ENCODE measurements at regions not wholly inside any gene's neighbourhood (a gene's known extent, or its start where the extent isn't known, plus 50 kb on each side); places are given as distances from the start of the nearest gene placed in this dataset.

DNA sequence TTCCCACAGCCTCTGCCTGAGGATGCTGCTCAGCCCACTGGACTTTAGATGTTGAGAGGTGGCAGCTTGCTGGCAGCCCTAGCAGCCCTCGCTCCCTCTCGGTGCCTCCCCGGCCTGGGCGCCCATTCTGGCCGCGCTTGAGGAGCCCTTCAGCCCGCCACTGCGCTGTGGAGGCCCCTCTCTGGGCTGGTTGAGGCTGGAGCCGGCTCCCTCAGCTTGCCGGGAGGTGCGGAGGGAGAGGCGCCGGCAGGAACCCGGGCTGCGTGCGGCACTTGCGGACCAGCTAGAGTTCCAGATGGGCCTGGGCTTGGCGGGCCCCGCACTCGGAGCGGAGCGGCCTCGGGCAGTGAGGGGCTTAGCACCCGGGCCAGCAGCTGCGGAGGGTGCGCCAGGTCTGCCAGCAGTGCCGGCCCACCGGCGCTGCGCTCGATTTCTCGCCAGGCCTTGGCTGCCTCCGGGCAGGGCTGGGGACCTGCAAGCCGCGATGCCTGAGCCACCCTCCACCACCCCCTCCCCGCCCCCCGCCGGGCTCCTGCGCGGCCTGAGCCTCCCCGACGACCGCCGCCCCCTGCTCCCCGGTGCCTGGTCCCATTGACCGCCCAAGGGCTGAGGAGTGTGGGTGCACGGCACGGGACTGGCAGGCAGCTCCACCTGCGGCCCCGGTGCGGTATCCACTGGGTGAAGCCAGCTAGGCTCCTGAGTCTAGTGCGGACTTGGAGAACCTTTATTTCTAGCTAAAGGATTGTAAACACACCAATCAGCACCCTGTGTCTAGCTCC lies 446.2 kb downstream of the INSC start:
- intact Hi-C loops (cut with DNase I): no loop called here
- no peaks in the 10 kb centered on the region for H3K9me3 ChIP-seq
- TF ChIP-seq, protein P1, sequence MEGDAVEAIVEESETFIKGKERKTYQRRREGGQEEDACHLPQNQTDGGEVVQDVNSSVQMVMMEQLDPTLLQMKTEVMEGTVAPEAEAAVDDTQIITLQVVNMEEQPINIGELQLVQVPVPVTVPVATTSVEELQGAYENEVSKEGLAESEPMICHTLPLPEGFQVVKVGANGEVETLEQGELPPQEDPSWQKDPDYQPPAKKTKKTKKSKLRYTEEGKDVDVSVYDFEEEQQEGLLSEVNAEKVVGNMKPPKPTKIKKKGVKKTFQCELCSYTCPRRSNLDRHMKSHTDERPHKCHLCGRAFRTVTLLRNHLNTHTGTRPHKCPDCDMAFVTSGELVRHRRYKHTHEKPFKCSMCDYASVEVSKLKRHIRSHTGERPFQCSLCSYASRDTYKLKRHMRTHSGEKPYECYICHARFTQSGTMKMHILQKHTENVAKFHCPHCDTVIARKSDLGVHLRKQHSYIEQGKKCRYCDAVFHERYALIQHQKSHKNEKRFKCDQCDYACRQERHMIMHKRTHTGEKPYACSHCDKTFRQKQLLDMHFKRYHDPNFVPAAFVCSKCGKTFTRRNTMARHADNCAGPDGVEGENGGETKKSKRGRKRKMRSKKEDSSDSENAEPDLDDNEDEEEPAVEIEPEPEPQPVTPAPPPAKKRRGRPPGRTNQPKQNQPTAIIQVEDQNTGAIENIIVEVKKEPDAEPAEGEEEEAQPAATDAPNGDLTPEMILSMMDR (IDR thresholded peaks at IDR 0.05): no peak
- no peak overlapping the region for H3K4me3 ChIP-seq
- H3K4me1 ChIP-seq: no peaks in the 10 kb centered on the region
- no peak overlapping the region for H3K27ac ChIP-seq
- no peaks in the 10 kb centered on the region for H3K36me3 ChIP-seq
- no peak for DNase-seq
- ATAC-seq: no peak
- H3K27me3 ChIP-seq (ENCODE audit: low read depth): no peaks in the 10 kb centered on the region

DNA sequence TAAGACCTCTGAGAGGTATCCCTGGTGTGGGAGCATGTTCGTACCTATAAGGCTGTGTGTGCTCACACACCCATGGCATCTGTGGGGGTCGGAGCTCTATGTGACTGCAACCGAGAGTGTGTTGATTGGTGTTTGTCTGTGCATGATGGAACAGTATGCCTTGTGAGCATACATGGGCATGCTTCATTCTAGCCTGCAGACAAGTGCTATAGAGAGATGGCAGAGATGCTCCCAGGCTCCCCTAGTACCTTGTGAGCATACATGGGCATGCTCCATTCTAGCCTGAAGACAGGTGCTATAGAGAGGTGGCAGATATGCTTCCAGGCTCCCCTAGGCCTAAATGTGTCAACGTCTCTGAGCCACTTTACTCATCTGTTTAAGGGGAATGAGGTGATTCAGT lies 447.5 kb downstream of the INSC start:
- DNase-seq: no peak
- H3K4me3 ChIP-seq: no peak overlapping the region
- H3K4me1 ChIP-seq: no peaks in the 10 kb centered on the region
- H3K27ac ChIP-seq: no peak overlapping the region
- no peaks in the 10 kb centered on the region for H3K27me3 ChIP-seq (ENCODE audit: low read depth)
- intact Hi-C loops (cut with DNase I): no loop called here
- no peaks in the 10 kb centered on the region for H3K9me3 ChIP-seq
- ATAC-seq: peak in 1 of 2 donors; percentile 21
- TF ChIP-seq, protein P1 (IDR thresholded peaks at IDR 0.05): no peak
- H3K36me3 ChIP-seq: no peaks in the 10 kb centered on the region

DNA sequence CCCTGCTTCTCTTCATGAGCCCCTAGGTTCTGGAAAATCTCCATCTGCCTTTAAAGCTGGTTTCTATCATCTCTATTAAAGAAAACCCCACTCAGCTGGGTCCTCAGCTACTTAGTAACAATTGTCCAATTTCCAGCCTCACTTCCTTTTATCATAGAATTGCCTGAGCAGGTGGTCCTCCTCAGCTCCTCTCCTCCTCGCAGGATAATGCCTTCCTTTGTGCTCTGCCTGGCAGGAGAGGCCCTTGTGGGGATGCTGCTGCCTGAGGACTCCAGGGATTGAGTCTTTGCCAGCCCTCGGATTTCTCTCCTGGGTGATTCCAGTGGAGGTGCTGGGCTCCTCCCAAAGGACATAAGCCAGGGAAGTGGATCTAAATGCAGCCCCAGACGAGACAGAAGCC lies 448.3 kb downstream of the INSC start:
- no peaks in the 10 kb centered on the region for H3K4me1 ChIP-seq
- H3K27ac ChIP-seq: no peak overlapping the region
- no peaks in the 10 kb centered on the region for H3K36me3 ChIP-seq
- no peak overlapping the region for H3K4me3 ChIP-seq
- no peaks in the 10 kb centered on the region for H3K9me3 ChIP-seq
- DNase-seq (no peak), ATAC-seq (no peak)
- intact Hi-C loops (cut with DNase I): no loop called here
- TF ChIP-seq, protein P1 (IDR thresholded peaks at IDR 0.05): no peak
- H3K27me3 ChIP-seq (ENCODE audit: low read depth): no peaks in the 10 kb centered on the region

DNA sequence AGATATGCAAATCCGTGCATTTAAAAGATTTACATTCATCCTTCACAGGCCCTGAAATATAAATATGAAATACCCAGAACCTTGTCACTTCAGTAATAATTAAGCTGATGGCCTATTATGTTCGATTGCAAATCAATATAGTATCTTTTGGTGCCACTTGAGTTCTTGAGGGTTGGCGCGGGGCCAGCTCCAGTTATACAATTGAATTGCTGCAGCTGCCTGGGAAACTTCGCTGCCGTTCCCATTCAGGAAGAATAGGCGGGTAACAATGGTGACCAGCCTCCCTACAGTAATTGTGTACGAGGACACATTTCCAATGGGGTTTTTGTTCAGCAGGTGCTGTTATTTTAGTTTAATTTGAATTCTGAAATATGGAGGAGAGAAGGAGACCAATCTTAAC lies 451.2 kb downstream of the INSC start:
- TF ChIP-seq, protein P1 (IDR thresholded peaks at IDR 0.05): no peak
- DNase-seq: no peak
- no peaks in the 10 kb centered on the region for H3K9me3 ChIP-seq
- no peak for ATAC-seq
- H3K27ac ChIP-seq: no peak overlapping the region
- intact Hi-C loops (cut with DNase I): no loop called here
- H3K27me3 ChIP-seq (ENCODE audit: low read depth): no peaks in the 10 kb centered on the region
- H3K4me3 ChIP-seq: no peak overlapping the region
- no peaks in the 10 kb centered on the region for H3K36me3 ChIP-seq
- no peaks in the 10 kb centered on the region for H3K4me1 ChIP-seq

DNA sequence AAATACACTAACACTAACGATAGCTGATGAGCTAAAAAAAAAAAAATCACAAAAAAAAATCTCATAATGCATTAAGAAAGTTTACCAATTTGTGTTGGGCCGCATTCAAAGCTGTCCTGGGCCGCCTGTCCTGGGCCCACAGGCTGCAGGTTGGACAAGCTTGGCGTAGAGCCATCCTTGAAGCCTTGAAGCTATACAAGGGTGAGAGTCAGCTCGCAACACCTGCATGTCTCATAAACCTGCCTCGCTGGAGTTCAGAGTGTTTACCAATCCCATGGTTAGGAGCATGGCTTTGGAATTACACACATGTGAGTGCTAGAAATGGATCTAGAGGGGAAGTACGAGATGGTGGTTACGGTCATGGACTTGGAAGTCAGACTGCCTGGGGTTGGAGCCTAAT lies 453.7 kb downstream of the INSC start:
- ATAC-seq: no peak
- DNase-seq: no peak

More for the DNA sequence above, 453.7 kb downstream of the INSC start:
- Histone ChIP-seq H3K9me3 (no peaks in the 10 kb centered on the region), H3K27ac (no peak overlapping the region), H3K27me3 (ENCODE audit: low read depth) (no peaks in the 10 kb centered on the region), H3K4me1 (no peaks in the 10 kb centered on the region), H3K4me3 (no peak overlapping the region), H3K36me3 (no peaks in the 10 kb centered on the region)
- TF ChIP-seq, protein P1 (IDR thresholded peaks at IDR 0.05): no peak
- intact Hi-C loops (cut with DNase I): no loop called here

All from lower lobe of right lung (tissue), 2 donors.